Sigmoid colon (tissue), 4 donors: ENCODE measurements at regions not wholly inside any gene's neighbourhood (a gene's known extent, or its start where the extent isn't known, plus 50 kb on each side); places are given as distances from the start of the nearest gene placed in this dataset.

Experiments used
- EP300 ChIP-seq, 4 donors: sonication (generic); formaldehyde crosslinking; IDR thresholded peaks; one replicate each; pipeline ENCODE4 v1.6.1; 2017; ENCODE audit warnings: antibody characterized with exemption in 4 of 4
- POLR2A ChIP-seq, 2 donors: fragments of 450-650 bp; IDR thresholded peaks; one replicate each; pipeline ENCODE4 v1.6.1; 2016; ENCODE audit warnings: antibody characterized with exemption in 2 of 2, mild to moderate bottlenecking in 2 of 2, moderate library complexity in 2 of 2
- POLR2AphosphoS5 ChIP-seq, 4 donors: sonication (generic); formaldehyde crosslinking; IDR thresholded peaks; one replicate each; pipeline ENCODE4 v1.6.1; 2017; ENCODE audit warnings: antibody characterized with exemption in 4 of 4

- TF ChIP-seq POLR2A (IDR thresholded peaks at IDR 0.05) (no peak), POLR2AphosphoS5 (IDR thresholded peaks at IDR 0.05) (no peak), EP300 (IDR thresholded peaks at IDR 0.05) (no peak)
Measured at GRCh38 chr18:24982831-24983230, 369.1 kb downstream of the ZNF521 start.
